Keratinocyte (primary cell): ENCODE measurements at regions not wholly inside any gene's neighbourhood (a gene's known extent, or its start where the extent isn't known, plus 50 kb on each side); places are given as distances from the start of the nearest gene placed in this dataset.

ENCODE experiments used
- DNase-seq: peaks from one replicate; pipeline ENCODE4 v3.0.0-alpha.2; 2011; ENCODE audit warnings: low read depth, missing footprints, low spot score
- FAIRE-seq: peaks from 2 replicates; lab custom pipeline; 2011; peaks lifted over from hg19 to GRCh38; lab: Jason Lieb, UNC
- H2AFZ ChIP-seq: 2 replicates; pipeline ENCODE4 v1.6.0; 2012; ENCODE audit warnings: low read length, control low read depth, inconsistent platforms; ENCODE audit not compliant: control insufficient read depth
- H3K27ac ChIP-seq: 2 replicates; pipeline ENCODE4 v1.5.1; 2011; ENCODE audit warnings: low read length; ENCODE audit not compliant: control insufficient read depth, insufficient read depth
- H3K27me3 ChIP-seq: 3 replicates; pipeline ENCODE4 v1.6.0; 2011; ENCODE audit warnings: low read length; ENCODE audit not compliant: control insufficient read depth, insufficient read depth; ENCODE audit errors: extremely low read depth
- H3K36me3 ChIP-seq, 2 experiments: 2 replicates in 1 of 2; 3 replicates in 1 of 2; pipeline ENCODE4 v1.5.1; 2011; ENCODE audit warnings: low read length in 2 of 2, mild to moderate bottlenecking in 1 of 2; ENCODE audit not compliant: control insufficient read depth in 2 of 2, insufficient read depth in 2 of 2; ENCODE audit errors: extremely low read depth in 1 of 2
- H3K4me1 ChIP-seq: 3 replicates; pipeline ENCODE4 v1.5.1; 2011; ENCODE audit warnings: low read length; ENCODE audit not compliant: control insufficient read depth, insufficient read depth; ENCODE audit errors: extremely low read depth
- H3K4me2 ChIP-seq: 3 replicates; pipeline ENCODE4 v1.6.0; 2011; ENCODE audit warnings: low read depth, low read length; ENCODE audit not compliant: control insufficient read depth, insufficient read depth; ENCODE audit errors: extremely low read depth
- H3K4me3 ChIP-seq, 3 experiments: fragments of 200-600 bp in 1 of 3; sonication (generic) in 1 of 3; 2 replicates in 2 of 3; 3 replicates in 1 of 3; pipeline ENCODE4 v1.5.1; 2011 to 2016; ENCODE audit warnings: low read length in 3 of 3, mild to moderate bottlenecking in 3 of 3, control low read depth in 2 of 3, inconsistent platforms in 1 of 3, low read depth in 1 of 3, mixed read lengths in 1 of 3, mixed run types in 1 of 3, moderate library complexity in 1 of 3; ENCODE audit not compliant: control insufficient read depth in 2 of 3, insufficient read depth in 2 of 3; ENCODE audit errors: extremely low read depth in 1 of 3
- H3K79me2 ChIP-seq: 2 replicates; pipeline ENCODE4 v1.6.0; 2012; ENCODE audit warnings: low read length; ENCODE audit not compliant: control insufficient read depth, insufficient read depth
- H3K9ac ChIP-seq: 3 replicates; pipeline ENCODE4 v1.6.0; 2011; ENCODE audit warnings: low read length; ENCODE audit not compliant: control insufficient read depth, insufficient read depth; ENCODE audit errors: extremely low read depth
- H3K9me1 ChIP-seq: 3 replicates; pipeline ENCODE4 v1.6.0; 2011; ENCODE audit warnings: low read length; ENCODE audit not compliant: control insufficient read depth, insufficient read depth; ENCODE audit errors: extremely low read depth
- H3K9me3 ChIP-seq: 2 replicates; pipeline ENCODE4 v1.5.1; 2012; ENCODE audit warnings: low read depth, low read length; ENCODE audit not compliant: control insufficient read depth
- H4K20me1 ChIP-seq: 3 replicates; pipeline ENCODE4 v1.6.0; 2011; ENCODE audit warnings: low read length; ENCODE audit not compliant: control insufficient read depth, insufficient read depth; ENCODE audit errors: extremely low read depth
- CTCF ChIP-seq, 3 experiments: IDR thresholded peaks in 1 of 3; conservative IDR thresholded peaks in 1 of 3; optimal IDR thresholded peaks in 1 of 3; 2 replicates in 2 of 3; 3 replicates in 1 of 3; pipeline versions ENCODE3 to v1.5.1; 2011; ENCODE audit warnings: low read length in 3 of 3, mild to moderate bottlenecking in 3 of 3, moderate library complexity in 2 of 3, control low read depth in 1 of 3, inconsistent platforms in 1 of 3; ENCODE audit not compliant: insufficient read depth in 2 of 3; ENCODE audit errors: extremely low read depth in 1 of 3
- EZH2 ChIP-seq: IDR thresholded peaks from one replicate; pipeline ENCODE4 v1.6.1; 2012; ENCODE audit warnings: inconsistent platforms, mild to moderate bottlenecking, low read length, moderate library complexity
- dilution Hi-C: fragments of 300-500 bp; cut with MboI; formaldehyde crosslinking; loops from one replicate; pipeline ENCODE4 v1.7.0; 2020; ENCODE audit warnings: low sequenced_read_pairs; ENCODE audit not compliant: extremely low pct_ligation_motif_present

- H4K20me1 ChIP-seq, result no peaks in the 10 kb centered on the region
- H3K4me2 ChIP-seq, result no peak overlapping the region
- no peaks in the 10 kb centered on the region for H3K79me2 ChIP-seq
- H3K4me1 ChIP-seq, result no peaks in the 10 kb centered on the region
- H3K4me3 ChIP-seq, result no peak overlapping the region
- H3K9ac ChIP-seq, result no peak overlapping the region
- dilution Hi-C loops, result no loop called here
- H2AFZ ChIP-seq, result no peak overlapping the region
- DNase-seq (no peak), FAIRE-seq (no peak)
- H3K27me3 ChIP-seq, result no peaks in the 10 kb centered on the region
- H3K9me3 ChIP-seq, result no peaks in the 10 kb centered on the region
- TF ChIP-seq EZH2, result no peak
- TF ChIP-seq CTCF (optimal IDR thresholded peaks at IDR 0.05 in 1 of 3, IDR thresholded peaks at IDR 0.05 in 1 of 3, conservative IDR thresholded peaks at IDR 0.05 in 1 of 3; ENCODE audit: extremely low read depth in 1 of 3, insufficient read depth in 2 of 3, low read length in 3 of 3), result no peak
- H3K9me1 ChIP-seq, result no peaks in the 10 kb centered on the region
- H3K36me3 ChIP-seq, result no peaks in the 10 kb centered on the region
- H3K27ac ChIP-seq, result no peak overlapping the region
These were observed 656.2 kb downstream of the GBE1 start for GRCh38 chr3:81105206-81105605.

- Histone ChIP-seq H3K4me3 (no peak overlapping the region), H3K4me1 (no peaks in the 10 kb centered on the region), H3K27me3 (no peaks in the 10 kb centered on the region), H3K4me2 (no peak overlapping the region), H3K9ac (no peak overlapping the region), H2AFZ (no peak overlapping the region), H3K36me3 (no peaks in the 10 kb centered on the region), H3K9me3 (no peaks in the 10 kb centered on the region), H4K20me1 (no peaks in the 10 kb centered on the region), H3K27ac (no peak overlapping the region), H3K79me2 (no peaks in the 10 kb centered on the region), H3K9me1 (no peaks in the 10 kb centered on the region)
- no peak for DNase-seq
- dilution Hi-C loops, result no loop called here
- FAIRE-seq, result no peak
- TF ChIP-seq EZH2 (no peak), CTCF (optimal IDR thresholded peaks at IDR 0.05 in 1 of 3, IDR thresholded peaks at IDR 0.05 in 1 of 3, conservative IDR thresholded peaks at IDR 0.05 in 1 of 3; ENCODE audit: extremely low read depth in 1 of 3, insufficient read depth in 2 of 3, low read length in 3 of 3) (no peak)
These were observed 663.6 kb downstream of the GBE1 start for GRCh38 chr3:81097889-81098288.
